Left lobe of liver (tissue), 2 donors: ENCODE measurements at regions not wholly inside any gene's neighbourhood (a gene's known extent, or its start where the extent isn't known, plus 50 kb on each side); places are given as distances from the start of the nearest gene placed in this dataset.

Source experiments
- ATAC-seq: fragments of 200-7000 bp; cut with Tn5 transposase; one replicate; pipeline ENCODE4 v1.9.1; 2020; ENCODE audit warnings: mild to moderate bottlenecking, moderate library complexity
- DNase-seq: peaks from one replicate; pipeline ENCODE4 v3.0.0-alpha.2; 2020; ENCODE audit warnings: low spot score
- donor health status: DM: no; HTN: no; CAD: no; lungs with moderate emphysema.
- donor health status: DM: no; HTN: yes; CAD: no.

GRCh38 chr1:83596331-83596730 lies 402.6 kb downstream of the TTLL7 start:
- DNase-seq (no peak), ATAC-seq (peak; percentile 29)

- DNase-seq (no peak), ATAC-seq (no peak)
Observed at GRCh38 chr1:83593073-83593472, 405.9 kb downstream of the TTLL7 start.

DNA sequence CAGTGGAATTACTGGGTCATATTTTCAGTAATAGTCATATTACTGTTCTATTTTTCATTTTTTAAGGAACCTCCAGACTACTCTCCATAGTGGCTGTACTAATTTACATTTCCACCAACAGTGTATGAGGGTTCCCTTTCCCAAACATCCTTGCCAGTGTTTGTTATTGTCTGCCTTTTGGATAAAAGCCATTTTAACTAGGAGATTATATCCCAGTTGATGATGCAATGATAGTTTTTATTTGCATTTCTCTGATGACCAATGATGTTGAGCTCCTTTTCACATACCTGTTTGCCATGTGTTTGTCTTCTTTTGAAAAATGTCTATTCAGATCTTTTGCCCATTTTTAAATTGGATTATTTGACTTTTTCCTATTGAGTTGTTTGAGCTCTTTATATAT lies 410.8 kb downstream of the TTLL7 start:
- DNase-seq (no peak), ATAC-seq (no peak)

- no peak for DNase-seq
- peak; percentile 80 for ATAC-seq
Observed at GRCh38 chr1:83583351-83584014, 415.4 kb downstream of the TTLL7 start.

DNA sequence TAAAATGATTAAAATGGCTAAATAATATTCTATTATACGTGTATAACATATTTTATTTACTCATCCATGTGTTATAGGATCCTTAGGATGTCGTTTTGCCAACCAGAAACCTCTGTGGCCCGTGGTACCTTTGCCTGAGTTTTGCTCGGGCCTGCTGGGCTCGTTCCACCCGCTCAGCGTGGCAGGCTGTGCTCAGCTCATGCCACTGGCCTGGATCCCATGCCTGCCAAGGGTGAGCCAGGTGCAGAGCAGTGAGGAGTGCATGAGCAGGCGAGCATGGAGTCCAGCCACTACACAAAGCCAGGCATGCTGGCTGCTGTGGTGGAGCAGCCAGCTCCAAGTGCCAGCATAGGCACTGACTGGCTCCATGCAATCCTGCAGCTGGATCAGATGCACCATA lies 417.2 kb downstream of the TTLL7 start:
- no peak for DNase-seq

GRCh38 chr1:83574791-83575190 lies 424.1 kb downstream of the TTLL7 start:
- ATAC-seq (no peak), DNase-seq (no peak)

More for the DNA sequence above, 417.2 kb downstream of the TTLL7 start:
- ATAC-seq = no peak

DNA sequence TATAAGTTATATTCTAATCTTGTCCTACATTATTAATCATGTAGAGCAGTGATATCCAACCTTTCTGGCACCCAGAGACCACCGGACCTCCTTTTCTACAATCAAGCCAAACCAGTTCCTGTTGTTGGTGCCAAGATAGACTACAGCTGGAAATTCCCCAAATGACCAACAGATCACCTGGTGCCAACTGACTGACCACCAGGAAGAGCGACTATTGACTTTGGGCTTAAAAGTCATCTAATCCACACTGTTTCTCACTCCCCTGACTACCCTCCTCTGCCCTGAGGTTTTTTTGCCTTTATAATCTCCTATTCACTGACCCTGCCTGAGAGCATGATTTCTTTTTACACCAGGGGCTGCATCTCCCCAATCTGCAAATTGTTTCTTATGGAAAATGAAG lies 425.2 kb downstream of the TTLL7 start:
- ATAC-seq = no peak
- DNase-seq = no peak

DNA sequence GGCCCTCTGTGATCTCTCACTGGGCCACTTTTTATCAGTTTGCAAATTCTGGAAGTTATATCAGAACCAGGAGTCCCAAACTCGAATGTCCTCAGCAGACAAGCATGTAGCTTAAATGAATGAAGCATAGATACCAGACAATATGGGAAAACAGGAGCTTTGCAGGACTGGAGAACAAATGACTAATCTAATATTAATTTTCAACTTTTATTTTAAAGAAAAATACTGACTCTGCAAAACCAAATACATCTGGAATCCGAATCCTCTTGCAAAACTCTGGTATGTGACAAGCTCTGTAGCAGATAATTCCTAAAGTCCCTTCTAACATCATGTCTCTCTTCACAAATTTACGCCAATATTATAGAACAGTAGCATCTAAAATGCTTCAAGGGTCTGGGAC lies 427.4 kb downstream of the TTLL7 start:
- DNase-seq (no peak), ATAC-seq (no peak)

DNA sequence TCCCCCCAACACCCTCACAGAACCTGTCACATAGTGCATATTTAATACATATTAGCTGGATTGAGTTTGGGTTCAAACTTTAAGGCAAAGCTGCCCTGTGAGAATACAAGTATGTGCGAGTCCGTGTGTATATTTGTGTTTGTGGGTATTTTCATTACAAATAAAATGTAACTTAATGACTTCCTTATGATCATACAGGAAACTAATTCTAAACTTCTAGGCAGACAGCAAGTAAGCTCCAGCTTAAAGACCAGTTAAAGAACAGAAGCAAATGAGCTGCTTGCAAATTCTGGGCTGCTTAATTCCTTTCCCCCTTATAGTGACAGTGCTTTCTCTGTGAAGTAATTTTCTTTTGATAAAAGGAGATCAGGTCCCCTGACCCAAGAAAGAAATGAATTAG lies 437.6 kb downstream of the TTLL7 start:
- ATAC-seq (no peak), DNase-seq (no peak)

- ATAC-seq (no peak), DNase-seq (no peak)
Observed at GRCh38 chr1:83559129-83559840, 439.6 kb downstream of the TTLL7 start.

GRCh38 chr1:83555871-83556270 lies 443.1 kb downstream of the TTLL7 start:
- DNase-seq (no peak), ATAC-seq (no peak)

GRCh38 chr1:83554174-83554573 lies 444.8 kb downstream of the TTLL7 start:
- ATAC-seq (no peak), DNase-seq (no peak)

DNA sequence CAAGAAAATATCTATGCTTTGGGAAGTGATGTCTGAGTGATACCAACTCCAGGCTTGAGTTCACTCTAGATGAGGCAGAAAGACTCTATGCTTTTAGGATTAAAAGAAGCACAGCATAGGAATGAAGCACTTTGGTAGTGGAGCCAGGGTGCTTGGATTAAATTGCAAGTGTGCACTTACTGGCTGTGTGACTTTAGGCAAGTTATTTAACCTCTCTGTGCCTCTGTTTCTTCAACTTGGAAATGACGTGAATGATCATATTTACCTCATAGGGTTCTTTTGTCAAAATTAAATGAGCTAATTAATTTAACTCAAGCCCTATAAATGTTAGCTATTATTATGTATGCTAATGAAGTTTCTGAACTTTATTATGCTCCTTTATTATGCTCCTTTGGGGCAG lies 446.1 kb downstream of the TTLL7 start:
- DNase-seq (no peak), ATAC-seq (no peak)

GRCh38 chr1:83548311-83548710 lies 450.6 kb downstream of the TTLL7 start:
- DNase-seq = no peak
- ATAC-seq = no peak

DNA sequence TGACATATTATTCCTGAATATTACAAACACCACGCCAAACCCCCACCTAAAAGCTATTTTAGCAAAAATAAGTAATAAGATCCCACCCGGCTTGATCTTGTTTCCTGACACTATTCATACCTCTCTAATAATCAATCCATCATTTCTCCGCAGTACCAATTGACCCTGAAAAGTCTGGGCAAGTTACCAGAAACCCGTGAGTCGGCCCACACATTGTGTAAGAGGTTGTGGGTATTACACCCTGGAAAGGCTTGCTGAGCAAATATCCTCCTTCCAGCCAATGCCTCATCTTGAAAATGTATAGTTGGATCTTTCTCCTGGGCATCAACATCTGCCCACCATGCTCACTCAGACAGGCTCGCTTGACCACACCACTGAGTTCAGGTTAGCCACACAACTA lies 451.0 kb downstream of the TTLL7 start:
- DNase-seq (peak; percentile 65), ATAC-seq (peak; percentile 95)

- ATAC-seq = no peak
- no peak for DNase-seq
Observed at GRCh38 chr1:83546874-83547273, 452.1 kb downstream of the TTLL7 start.

DNA sequence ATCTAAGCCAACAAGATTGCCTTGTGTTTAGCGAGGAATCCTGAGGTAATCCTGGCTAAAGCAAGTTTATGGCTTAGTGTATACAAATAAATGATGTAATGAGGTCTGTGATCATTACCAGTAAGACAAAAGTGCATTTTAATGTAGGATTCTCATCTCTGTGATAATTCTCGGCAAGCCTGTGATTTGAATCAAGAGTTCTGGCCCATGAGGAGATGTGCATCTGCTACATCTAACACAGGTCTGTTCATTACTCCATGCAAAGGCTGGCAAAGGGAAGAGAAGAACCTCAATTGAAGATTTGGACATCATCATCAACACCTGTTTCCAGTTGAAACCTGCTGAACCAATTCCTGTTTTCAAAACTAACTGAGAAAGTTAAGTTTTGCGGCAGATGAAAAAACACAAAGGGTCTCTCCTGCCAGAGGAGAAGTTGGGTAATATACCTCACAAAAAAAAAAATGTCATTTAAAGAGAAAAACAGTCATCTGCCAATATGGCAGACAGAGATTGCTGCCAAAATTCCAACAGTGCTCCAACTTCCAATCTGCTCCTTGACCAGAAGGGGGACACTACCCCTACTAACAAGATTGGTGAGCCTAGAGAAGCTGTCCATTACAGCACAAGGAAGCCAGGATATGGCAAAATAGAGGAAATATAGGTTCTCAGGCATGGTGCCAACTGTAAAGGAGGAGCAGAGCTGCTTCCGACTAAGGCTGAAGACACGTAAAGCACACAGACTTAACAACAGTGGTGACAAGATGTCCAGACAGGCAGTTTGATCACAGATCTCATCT lies 453.7 kb downstream of the TTLL7 start:
- ATAC-seq = no peak
- DNase-seq = no peak

GRCh38 chr1:83543222-83543973 lies 455.5 kb downstream of the TTLL7 start:
- ATAC-seq (no peak), DNase-seq (no peak)

DNA sequence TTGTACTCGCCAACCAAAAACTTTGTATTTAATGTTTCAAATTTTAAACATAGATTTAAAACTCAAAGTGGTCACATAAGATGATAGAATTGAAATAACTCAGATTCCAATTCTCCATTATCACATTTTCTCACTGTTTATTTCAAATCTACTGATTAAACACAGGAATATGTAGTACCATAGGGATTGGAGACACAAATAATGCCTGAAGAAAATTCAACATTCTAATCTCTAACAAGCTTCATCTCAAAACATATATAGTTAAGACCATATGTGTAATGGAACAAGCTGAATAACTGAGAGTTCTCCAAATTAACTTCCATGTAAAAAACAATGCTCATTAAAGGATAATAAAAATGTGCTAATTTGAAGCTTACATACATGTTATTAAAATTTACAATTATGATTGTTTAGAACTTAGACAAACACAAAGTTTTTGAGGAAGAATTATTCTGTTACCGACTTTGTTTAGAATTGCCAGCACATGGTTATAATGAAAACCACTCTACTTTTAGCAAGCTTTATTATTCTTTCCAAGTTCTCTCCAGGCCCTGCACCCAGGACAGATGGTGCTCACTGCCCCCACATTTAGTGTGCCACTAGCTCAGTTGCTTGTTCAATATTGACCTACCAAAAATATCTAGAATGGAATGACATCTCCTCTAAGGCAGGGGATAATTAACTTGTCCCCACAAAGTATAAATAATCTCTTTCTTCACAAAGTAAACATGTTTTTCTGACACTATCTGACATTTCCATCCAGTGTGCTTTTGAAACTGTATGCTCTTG lies 467.2 kb downstream of the TTLL7 start:
- no peak for DNase-seq
- peak; percentile 53 for ATAC-seq

DNA sequence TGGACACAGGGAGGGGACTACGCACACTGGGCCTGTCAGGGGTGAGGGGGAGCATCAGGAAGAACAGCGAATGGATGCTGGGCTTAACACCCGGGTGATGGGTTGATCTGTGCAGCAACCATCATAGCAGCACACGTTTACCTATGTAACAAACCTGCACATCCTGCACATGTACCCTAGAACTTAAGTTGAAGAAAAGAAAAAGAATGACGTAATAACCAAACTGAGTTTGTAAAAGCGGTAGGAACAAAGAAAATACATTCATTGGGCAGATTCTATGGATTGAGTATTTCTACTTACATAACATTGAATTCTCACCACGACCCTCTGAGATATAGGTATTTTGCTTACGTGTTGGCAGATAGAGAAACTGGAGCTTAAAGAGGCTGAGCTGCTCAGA lies 468.4 kb downstream of the TTLL7 start:
- DNase-seq = no peak
- no peak for ATAC-seq
